ENCODE measurements at regions not wholly inside any gene's neighbourhood (a gene's known extent, or its start where the extent isn't known, plus 50 kb on each side); places are given as distances from the start of the nearest gene placed in this dataset.

- H3K4me1 Mint-ChIP-seq, result no peaks in the 10 kb centered on the region
- H3K27ac Mint-ChIP-seq, result no peak overlapping the region
- H3K36me3 Mint-ChIP-seq (ENCODE audit: low read depth), result no peaks in the 10 kb centered on the region
- H3K27me3 Mint-ChIP-seq, result no peaks in the 10 kb centered on the region
- H3K4me3 Mint-ChIP-seq, result no peak overlapping the region
- no peak for DNase-seq
- no peaks in the 10 kb centered on the region for H3K9me3 Mint-ChIP-seq
- ChIA-PET CTCF (no interaction called here), POLR2A (no interaction called here)
Measured at GRCh38 chr12:111287125-111287900, 81.6 kb downstream of the PHETA1 start.

GRCh38 chr12:111285200-111285599 lies 83.7 kb downstream of the PHETA1 start:
- Mint-ChIP-seq H3K27ac (no peak overlapping the region), H3K36me3 (ENCODE audit: low read depth) (no peaks in the 10 kb centered on the region), H3K4me1 (no peaks in the 10 kb centered on the region), H3K27me3 (no peaks in the 10 kb centered on the region), H3K9me3 (peaks cover 13% of the 10 kb centered on the region), H3K4me3 (no peak overlapping the region)
- CTCF ChIA-PET, result no interaction called here
- DNase-seq, result no peak
- POLR2A ChIA-PET, result no interaction called here

- Mint-ChIP-seq H3K9me3 (peaks cover 13% of the 10 kb centered on the region), H3K4me1 (no peaks in the 10 kb centered on the region), H3K27me3 (no peaks in the 10 kb centered on the region), H3K36me3 (ENCODE audit: low read depth) (no peaks in the 10 kb centered on the region), H3K27ac (no peak overlapping the region), H3K4me3 (no peak overlapping the region)
- CTCF ChIA-PET, result no interaction called here
- POLR2A ChIA-PET, result no interaction called here
- no peak for DNase-seq
Measured at GRCh38 chr12:111284709-111285108, 84.2 kb downstream of the PHETA1 start.

GRCh38 chr12:111283966-111284365 lies 84.9 kb downstream of the PHETA1 start:
- H3K9me3 Mint-ChIP-seq, result peaks cover 13% of the 10 kb centered on the region
- no peaks in the 10 kb centered on the region for H3K36me3 Mint-ChIP-seq (ENCODE audit: low read depth)
- H3K4me3 Mint-ChIP-seq, result no peak overlapping the region
- H3K4me1 Mint-ChIP-seq, result no peaks in the 10 kb centered on the region
- H3K27ac Mint-ChIP-seq, result no peak overlapping the region
- H3K27me3 Mint-ChIP-seq, result no peaks in the 10 kb centered on the region
- POLR2A ChIA-PET, result no interaction called here
- CTCF ChIA-PET, result no interaction called here
- no peak for DNase-seq

- POLR2A ChIA-PET, result no interaction called here
- no peak for DNase-seq
- CTCF ChIA-PET, result no interaction called here
- H3K27ac Mint-ChIP-seq, result no peak overlapping the region
- no peak overlapping the region for H3K4me3 Mint-ChIP-seq
- H3K36me3 Mint-ChIP-seq (ENCODE audit: low read depth), result no peaks in the 10 kb centered on the region
- H3K27me3 Mint-ChIP-seq, result no peaks in the 10 kb centered on the region
- H3K4me1 Mint-ChIP-seq, result no peaks in the 10 kb centered on the region
- peaks cover 13% of the 10 kb centered on the region for H3K9me3 Mint-ChIP-seq
Measured at GRCh38 chr12:111283521-111283920, 85.4 kb downstream of the PHETA1 start.

GRCh38 chr12:111277570-111277969 lies 91.3 kb downstream of the PHETA1 start:
- H3K27ac Mint-ChIP-seq, result no peak overlapping the region
- H3K4me3 Mint-ChIP-seq, result no peak overlapping the region
- POLR2A ChIA-PET, result no interaction called here
- CTCF ChIA-PET, result interaction anchor here (0.6 kb wide), 1 partner anchor 1133 kb away, joined by 3 read pairs; no protein-coding TSS in a partner anchor
- DNase-seq, result no peak
- H3K36me3 Mint-ChIP-seq (ENCODE audit: low read depth), result no peaks in the 10 kb centered on the region
- H3K9me3 Mint-ChIP-seq, result peaks cover 13% of the 10 kb centered on the region
- H3K4me1 Mint-ChIP-seq, result peaks cover 3% of the 10 kb centered on the region
- no peaks in the 10 kb centered on the region for H3K27me3 Mint-ChIP-seq

GRCh38 chr12:111276146-111276545 lies 92.7 kb downstream of the PHETA1 start:
- ChIA-PET POLR2A (no interaction called here), CTCF (no interaction called here)
- peaks cover 9% of the 10 kb centered on the region for H3K4me1 Mint-ChIP-seq
- no peak overlapping the region for H3K4me3 Mint-ChIP-seq
- DNase-seq, result no peak
- H3K36me3 Mint-ChIP-seq (ENCODE audit: low read depth), result no peaks in the 10 kb centered on the region
- no peak overlapping the region for H3K27ac Mint-ChIP-seq
- H3K9me3 Mint-ChIP-seq, result peaks cover 7% of the 10 kb centered on the region
- H3K27me3 Mint-ChIP-seq, result peaks cover 2% of the 10 kb centered on the region

- Mint-ChIP-seq H3K36me3 (ENCODE audit: low read depth) (no peaks in the 10 kb centered on the region), H3K4me3 (no peak overlapping the region), H3K27me3 (peaks cover 8% of the 10 kb centered on the region), H3K4me1 (peaks cover 9% of the 10 kb centered on the region), H3K9me3 (no peaks in the 10 kb centered on the region), H3K27ac (no peak overlapping the region)
- POLR2A ChIA-PET, result no interaction called here
- CTCF ChIA-PET, result interaction anchor here (0.9 kb wide), 1 partner anchor 18 kb away, joined by 3 read pairs; no protein-coding TSS in a partner anchor
- no peak for DNase-seq
Measured at GRCh38 chr12:111275308-111275707, 93.6 kb downstream of the PHETA1 start.

GRCh38 chr12:111274777-111275176 lies 94.1 kb downstream of the PHETA1 start:
- Mint-ChIP-seq H3K36me3 (ENCODE audit: low read depth) (no peaks in the 10 kb centered on the region), H3K4me1 (peaks cover 9% of the 10 kb centered on the region), H3K4me3 (no peak overlapping the region), H3K9me3 (no peaks in the 10 kb centered on the region), H3K27me3 (peaks cover 11% of the 10 kb centered on the region), H3K27ac (no peak overlapping the region)
- ChIA-PET POLR2A (no interaction called here), CTCF (interaction anchor here (0.9 kb wide), 1 partner anchor 18 kb away, joined by 3 read pairs; no protein-coding TSS in a partner anchor)
- no peak for DNase-seq

GRCh38 chr12:111271674-111272418 lies 97.0 kb downstream of the PHETA1 start:
- Mint-ChIP-seq H3K4me3 (no peak overlapping the region), H3K9me3 (no peaks in the 10 kb centered on the region), H3K4me1 (peaks cover 9% of the 10 kb centered on the region), H3K27me3 (peaks cover 11% of the 10 kb centered on the region), H3K27ac (no peak overlapping the region), H3K36me3 (ENCODE audit: low read depth) (no peaks in the 10 kb centered on the region)
- ChIA-PET POLR2A (no interaction called here), CTCF (interaction anchor here (0.6 to 1.6 kb wide), 2 partner anchors 252 to 536 kb away, joined by 3 to 6 read pairs; no protein-coding TSS in a partner anchor)
- peak; percentile 16 for DNase-seq

GRCh38 chr12:111270774-111271173 lies 98.1 kb downstream of the PHETA1 start:
- H3K4me1 Mint-ChIP-seq, result peaks cover 9% of the 10 kb centered on the region
- DNase-seq, result no peak
- peaks cover 11% of the 10 kb centered on the region for H3K27me3 Mint-ChIP-seq
- H3K27ac Mint-ChIP-seq, result no peak overlapping the region
- no peaks in the 10 kb centered on the region for H3K9me3 Mint-ChIP-seq
- CTCF ChIA-PET, result no interaction called here
- no peaks in the 10 kb centered on the region for H3K36me3 Mint-ChIP-seq (ENCODE audit: low read depth)
- no peak overlapping the region for H3K4me3 Mint-ChIP-seq
- POLR2A ChIA-PET, result no interaction called here

- POLR2A ChIA-PET, result no interaction called here
- H3K4me3 Mint-ChIP-seq, result no peak overlapping the region
- H3K27me3 Mint-ChIP-seq, result peaks cover 11% of the 10 kb centered on the region
- DNase-seq, result no peak
- CTCF ChIA-PET, result no interaction called here
- no peaks in the 10 kb centered on the region for H3K36me3 Mint-ChIP-seq (ENCODE audit: low read depth)
- no peak overlapping the region for H3K27ac Mint-ChIP-seq
- no peaks in the 10 kb centered on the region for H3K9me3 Mint-ChIP-seq
- H3K4me1 Mint-ChIP-seq, result peaks cover 9% of the 10 kb centered on the region
Measured at GRCh38 chr12:111270239-111270638, 98.7 kb downstream of the PHETA1 start.

- ChIA-PET CTCF (no interaction called here), POLR2A (no interaction called here)
- Mint-ChIP-seq H3K9me3 (no peaks in the 10 kb centered on the region), H3K27ac (no peak overlapping the region), H3K4me3 (no peak overlapping the region), H3K27me3 (peaks cover 11% of the 10 kb centered on the region), H3K4me1 (peaks cover 9% of the 10 kb centered on the region), H3K36me3 (ENCODE audit: low read depth) (no peaks in the 10 kb centered on the region)
- DNase-seq, result no peak
Measured at GRCh38 chr12:111269718-111270117, 99.2 kb downstream of the PHETA1 start.
